Left ventricle myocardium inferior (tissue), 1 donor: ENCODE measurements at regions not wholly inside any gene's neighbourhood (a gene's known extent, or its start where the extent isn't known, plus 50 kb on each side); places are given as distances from the start of the nearest gene placed in this dataset.

Experiments
- DNase-seq: peaks from one replicate; pipeline ENCODE4 v3.0.0-alpha.2; 2020
- H3K27ac ChIP-seq: fragments of 200-600 bp; replicated peaks from 2 replicates; pipeline ENCODE4 v1.8.0; 2021
- H3K27me3 ChIP-seq: fragments of 200-600 bp; 2 replicates; pipeline ENCODE4 v1.8.0; 2021; ENCODE audit warnings: low read depth
- H3K36me3 ChIP-seq: fragments of 200-600 bp; 2 replicates; pipeline ENCODE4 v1.8.0; 2021
- H3K4me1 ChIP-seq: fragments of 200-600 bp; 2 replicates; pipeline ENCODE4 v1.8.0; 2021
- H3K4me3 ChIP-seq: fragments of 200-600 bp; 2 replicates; pipeline ENCODE4 v1.8.0; 2021; ENCODE audit warnings: mild to moderate bottlenecking, moderate library complexity
- H3K9me3 ChIP-seq: fragments of 200-600 bp; replicated peaks from 2 replicates; pipeline ENCODE4 v1.8.0; 2021
- intact Hi-C: fragments of 100-400 bp; cut with micrococcal nuclease; formaldehyde crosslinking; loops from one replicate; pipeline ENCODE4 v1.11.0; 2022
- TF ChIP-seq, protein P1 (sequence below): fragments of 200-600 bp; IDR thresholded peaks from 2 replicates; pipeline ENCODE4 v1.8.0; 2021; ENCODE audit warnings: antibody characterized with exemption, mild to moderate bottlenecking, borderline replicate concordance
- donor health status: DM: no; HTN: yes; CAD: no; lungs with severe emphysema.

DNA sequence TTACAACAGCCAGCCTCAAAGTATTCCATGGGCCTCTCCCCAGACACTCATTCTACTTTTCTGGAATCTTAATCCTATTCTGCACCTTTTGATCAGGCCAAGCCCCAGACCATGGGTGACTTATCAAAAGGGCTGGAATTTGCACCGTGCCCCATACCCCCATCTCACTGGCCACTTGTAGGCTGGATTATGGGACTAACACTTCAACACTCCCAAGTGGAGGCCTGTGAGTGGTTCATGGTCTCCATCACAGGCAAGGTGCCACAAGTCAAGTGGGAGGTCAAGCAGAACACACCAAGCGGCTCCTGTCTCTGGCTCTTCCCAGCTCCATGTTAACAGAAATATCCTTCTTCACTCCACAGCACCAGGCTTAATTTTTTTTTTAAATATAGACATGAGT is 212.3 kb upstream of the HEY2 start:
- DNase-seq: peak; percentile 44
- intact Hi-C loops: no loop called here
- peaks cover 4% of the 10 kb centered on the region for H3K27me3 ChIP-seq

DNA sequence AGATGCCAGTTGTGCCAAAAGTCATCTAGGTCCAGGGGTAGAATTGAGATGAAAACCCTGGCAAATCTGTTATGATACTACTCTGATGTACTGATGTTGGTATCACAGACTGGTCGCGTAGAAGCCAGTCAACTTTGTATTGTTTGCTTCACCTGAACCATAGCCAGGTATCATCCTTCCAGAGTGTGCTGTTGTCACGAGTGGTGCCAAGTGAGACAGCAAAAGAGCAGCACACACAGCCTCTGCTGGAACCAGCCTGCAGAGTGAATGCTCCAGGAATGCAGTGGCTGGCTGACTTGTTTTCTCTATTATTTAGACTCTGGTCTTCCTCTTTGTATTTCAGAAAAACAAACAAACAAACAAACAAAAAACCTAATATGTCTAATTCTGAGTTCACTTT is 209.5 kb upstream of the HEY2 start:
- peaks cover 2% of the 10 kb centered on the region for H3K27me3 ChIP-seq
- TF ChIP-seq, protein P1, sequence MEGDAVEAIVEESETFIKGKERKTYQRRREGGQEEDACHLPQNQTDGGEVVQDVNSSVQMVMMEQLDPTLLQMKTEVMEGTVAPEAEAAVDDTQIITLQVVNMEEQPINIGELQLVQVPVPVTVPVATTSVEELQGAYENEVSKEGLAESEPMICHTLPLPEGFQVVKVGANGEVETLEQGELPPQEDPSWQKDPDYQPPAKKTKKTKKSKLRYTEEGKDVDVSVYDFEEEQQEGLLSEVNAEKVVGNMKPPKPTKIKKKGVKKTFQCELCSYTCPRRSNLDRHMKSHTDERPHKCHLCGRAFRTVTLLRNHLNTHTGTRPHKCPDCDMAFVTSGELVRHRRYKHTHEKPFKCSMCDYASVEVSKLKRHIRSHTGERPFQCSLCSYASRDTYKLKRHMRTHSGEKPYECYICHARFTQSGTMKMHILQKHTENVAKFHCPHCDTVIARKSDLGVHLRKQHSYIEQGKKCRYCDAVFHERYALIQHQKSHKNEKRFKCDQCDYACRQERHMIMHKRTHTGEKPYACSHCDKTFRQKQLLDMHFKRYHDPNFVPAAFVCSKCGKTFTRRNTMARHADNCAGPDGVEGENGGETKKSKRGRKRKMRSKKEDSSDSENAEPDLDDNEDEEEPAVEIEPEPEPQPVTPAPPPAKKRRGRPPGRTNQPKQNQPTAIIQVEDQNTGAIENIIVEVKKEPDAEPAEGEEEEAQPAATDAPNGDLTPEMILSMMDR: no peak
- no peak overlapping the region for H3K4me3 ChIP-seq
- peaks cover 16% of the 10 kb centered on the region for H3K4me1 ChIP-seq
- DNase-seq: no peak
- intact Hi-C loops: no loop called here
- H3K27ac ChIP-seq: no peak overlapping the region
- no peaks in the 10 kb centered on the region for H3K9me3 ChIP-seq
- no peaks in the 10 kb centered on the region for H3K36me3 ChIP-seq

More for the DNA sequence above, 212.3 kb upstream of the HEY2 start:
- Histone ChIP-seq H3K27ac (peak overlapping the region; percentile 25), H3K9me3 (no peaks in the 10 kb centered on the region), H3K4me1 (peaks cover 25% of the 10 kb centered on the region), H3K36me3 (no peaks in the 10 kb centered on the region), H3K4me3 (no peak overlapping the region)
- TF ChIP-seq, protein P1: no peak

DNA sequence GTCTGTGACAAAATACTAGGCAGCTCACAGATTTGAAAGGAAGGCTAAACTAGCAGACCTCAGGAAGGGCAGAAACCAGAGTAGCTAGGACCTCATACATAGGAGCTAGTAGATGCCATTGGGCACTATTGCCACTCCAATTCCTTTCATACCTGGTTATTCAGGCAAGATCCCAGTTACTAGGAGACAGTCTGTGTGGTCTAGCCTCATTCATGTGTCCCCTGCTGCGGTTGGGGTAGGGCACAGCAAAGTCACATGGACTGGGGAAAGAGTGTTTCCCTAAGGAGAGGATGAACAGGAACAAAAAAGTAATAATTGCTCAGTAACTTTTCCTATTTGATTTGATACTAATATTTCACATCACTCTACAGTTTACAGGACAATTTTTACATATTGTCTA is 204.6 kb upstream of the HEY2 start:
- Histone ChIP-seq H3K9me3 (no peaks in the 10 kb centered on the region), H3K4me3 (no peak overlapping the region), H3K27ac (no peak overlapping the region), H3K4me1 (peaks cover 7% of the 10 kb centered on the region), H3K27me3 (no peaks in the 10 kb centered on the region), H3K36me3 (no peaks in the 10 kb centered on the region)
- DNase-seq: no peak
- TF ChIP-seq, protein P1: no peak
- intact Hi-C loops: no loop called here

DNA sequence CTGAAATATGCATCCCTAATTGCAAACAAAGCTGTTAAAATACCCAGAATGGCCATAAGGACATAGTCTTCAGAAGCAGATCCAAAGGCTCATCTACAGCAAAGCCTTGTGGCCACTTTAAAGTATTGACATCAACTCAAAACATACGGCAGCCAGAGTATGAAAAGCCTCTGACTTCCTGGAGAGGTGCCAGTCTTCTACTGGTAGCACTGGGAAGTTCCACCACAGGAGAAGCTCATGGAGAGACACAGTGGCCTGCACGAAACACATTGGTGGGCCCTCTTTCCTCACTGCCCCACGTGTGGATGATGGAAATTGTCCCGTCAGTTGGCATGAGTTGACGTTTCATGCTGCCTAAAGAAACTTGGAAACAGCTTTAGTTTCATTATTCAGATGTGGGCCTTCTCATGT is 202.6 kb upstream of the HEY2 start:
- no peaks in the 10 kb centered on the region for H3K9me3 ChIP-seq
- H3K4me3 ChIP-seq: no peak overlapping the region
- H3K4me1 ChIP-seq: peaks cover 7% of the 10 kb centered on the region
- no peaks in the 10 kb centered on the region for H3K27me3 ChIP-seq
- no peak for DNase-seq
- intact Hi-C loops: no loop called here
- no peaks in the 10 kb centered on the region for H3K36me3 ChIP-seq
- TF ChIP-seq, protein P1: peak; percentile 37
- H3K27ac ChIP-seq: no peak overlapping the region

DNA sequence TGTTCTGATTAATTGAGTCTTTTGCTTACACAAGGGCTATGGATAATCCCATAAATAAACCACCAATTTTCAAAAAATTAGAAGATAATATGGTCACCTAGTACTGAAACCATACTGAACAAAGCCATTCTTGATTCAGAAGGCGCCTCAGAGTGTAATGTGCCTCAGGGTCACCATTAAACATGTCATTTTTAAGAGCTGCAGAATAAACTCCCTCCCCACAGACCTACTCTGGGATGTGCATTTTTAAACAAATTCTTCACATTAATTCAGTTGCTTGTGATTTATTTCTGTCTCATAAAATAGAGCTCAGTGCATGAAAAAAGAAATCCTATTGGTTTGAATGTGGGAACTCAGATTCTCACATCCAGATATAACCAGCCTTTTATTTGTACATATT is 202.1 kb upstream of the HEY2 start:
- intact Hi-C loops: no loop called here

More for the DNA sequence above, 202.1 kb upstream of the HEY2 start:
- H3K27me3 ChIP-seq: no peaks in the 10 kb centered on the region
- H3K4me3 ChIP-seq: no peak overlapping the region
- peaks cover 7% of the 10 kb centered on the region for H3K4me1 ChIP-seq
- H3K36me3 ChIP-seq: no peaks in the 10 kb centered on the region
- H3K27ac ChIP-seq: no peak overlapping the region
- DNase-seq: no peak
- TF ChIP-seq, protein P1: no peak
- no peaks in the 10 kb centered on the region for H3K9me3 ChIP-seq
